Hippocampal formation (tissue), 2 donors: ENCODE measurements at regions not wholly inside any gene's neighbourhood (a gene's known extent, or its start where the extent isn't known, plus 50 kb on each side); places are given as distances from the start of the nearest gene placed in this dataset.
A peak's percentile ranks its signal among the peaks of the same experiment; 100 is the strongest.

Experiments used
- DNase-seq, 2 donors: peaks; one replicate each; lab custom pipeline; 2025; lab: John Stamatoyannopoulos, UW

GRCh38 chr3:64464955-64465354, 222.8 kb downstream of the ADAMTS9 start:
- DNase-seq: no peak

- DNase-seq: peak; percentile 53 to 82
These were observed 223.8 kb downstream of the ADAMTS9 start for GRCh38 chr3:64463981-64464380.

- DNase-seq: no peak
These were observed 225.6 kb downstream of the ADAMTS9 start for GRCh38 chr3:64462203-64462602.

- no peak for DNase-seq
These were observed 226.9 kb downstream of the ADAMTS9 start for GRCh38 chr3:64460877-64461276.

GRCh38 chr3:64460141-64460730, 227.6 kb downstream of the ADAMTS9 start:
- DNase-seq: no peak

- no peak for DNase-seq
These were observed 228.1 kb downstream of the ADAMTS9 start for GRCh38 chr3:64459711-64460110.

- no peak for DNase-seq
These were observed 230.0 kb downstream of the ADAMTS9 start for GRCh38 chr3:64457811-64458210.

- DNase-seq: no peak
These were observed 231.1 kb downstream of the ADAMTS9 start for GRCh38 chr3:64456674-64457073.

GRCh38 chr3:64455351-64455750, 230.1 kb upstream of the PRICKLE2 start:
- no peak for DNase-seq

GRCh38 chr3:64454768-64455167, 229.5 kb upstream of the PRICKLE2 start:
- DNase-seq: no peak

- DNase-seq: no peak
These were observed 228.9 kb upstream of the PRICKLE2 start for GRCh38 chr3:64454179-64454578.

GRCh38 chr3:64451283-64452012, 226.2 kb upstream of the PRICKLE2 start:
- no peak for DNase-seq

- DNase-seq: no peak
These were observed 225.2 kb upstream of the PRICKLE2 start for GRCh38 chr3:64450396-64450956.

- no peak for DNase-seq
These were observed 223.8 kb upstream of the PRICKLE2 start for GRCh38 chr3:64449026-64449425.

GRCh38 chr3:64445944-64446300, 220.7 kb upstream of the PRICKLE2 start:
- DNase-seq: no peak

- no peak for DNase-seq
These were observed 220.1 kb upstream of the PRICKLE2 start for GRCh38 chr3:64445109-64445943.

- DNase-seq: no peak
These were observed 219.3 kb upstream of the PRICKLE2 start for GRCh38 chr3:64444490-64445108.

GRCh38 chr3:64443546-64444381, 218.5 kb upstream of the PRICKLE2 start:
- DNase-seq: no peak

- DNase-seq: no peak
These were observed 216.6 kb upstream of the PRICKLE2 start for GRCh38 chr3:64441861-64442260.

GRCh38 chr3:64440498-64440897, 215.2 kb upstream of the PRICKLE2 start:
- no peak for DNase-seq

- peak; percentile 42 to 47 for DNase-seq
These were observed 213.5 kb upstream of the PRICKLE2 start for GRCh38 chr3:64438812-64439211.
